K562 (cell line): ENCODE measurements at regions not wholly inside any gene's neighbourhood (a gene's known extent, or its start where the extent isn't known, plus 50 kb on each side); places are given as distances from the start of the nearest gene placed in this dataset.

Experiments
- ATAC-seq: fragments of 200-7000 bp; cut with Tn5 transposase; 3 replicates; pipeline ENCODE4 v1.9.1; 2020; ENCODE audit warnings: moderate library complexity
- BruUV-seq: library from RNA; stranded (reverse); fragments of 400-500 nt; replicated peaks from 2 replicates; lab custom pipeline; 2021; lab: Mats Ljungman, UMichigan
- CTCF ChIA-PET: fragments of 300-600 bp; formaldehyde crosslinking; extraction: SDS; loops from one replicate; lab custom pipeline; 2021; ENCODE audit warnings: low intra/inter-chr PET ratio; lab: Yijun Ruan, JAX
- POLR2A ChIA-PET: fragments of 300-600, 350-650 bp; sonication (Branson Sonifier 250); formaldehyde crosslinking; extraction: SDS; loops from one replicate; lab custom pipeline; 2021; ENCODE audit warnings: antibody characterized with exemption, inconsistent platforms; lab: Yijun Ruan, JAX
- DNase-seq, 4 experiments: peaks; one replicate each; pipeline versions ENCODE4 v3.0.0 to v3.0.0-alpha.2; 2011 to 2018; ENCODE audit warnings: low spot score in 3 of 4, mixed read lengths in 3 of 4; ENCODE audit errors: extremely low read depth in 1 of 4
- FAIRE-seq: peaks from 2 replicates; lab custom pipeline; 2011; peaks lifted over from hg19 to GRCh38; lab: Jason Lieb, UNC
- H2AFZ ChIP-seq: 2 replicates; pipeline ENCODE4 v1.6.0; 2011; ENCODE audit warnings: low read depth, low read length, control low read depth, inconsistent platforms
- H3K27ac ChIP-seq: fragments of 200-600 bp; 3 replicates; pipeline ENCODE4 v1.8.0; 2011; ENCODE audit warnings: low read depth, mild to moderate bottlenecking, control low read depth, inconsistent platforms, low read length, moderate library complexity, mixed read lengths; ENCODE audit errors: extremely low read depth
- H3K27me3 ChIP-seq, 2 experiments: fragments of 300-600 bp in 1 of 2; 2 replicates in 1 of 2; 3 replicates in 1 of 2; pipeline versions ENCODE4 v1.6.0 to v1.8.0; 2011; ENCODE audit warnings: inconsistent platforms in 2 of 2, low read length in 2 of 2, mild to moderate bottlenecking in 1 of 2, mixed read lengths in 1 of 2, moderate library complexity in 1 of 2; ENCODE audit not compliant: control insufficient read depth in 2 of 2, insufficient read depth in 2 of 2
- H3K36me3 ChIP-seq: fragments of 300-600 bp; 3 replicates; pipeline ENCODE4 v1.8.0; 2011; ENCODE audit warnings: mild to moderate bottlenecking, low read length, inconsistent platforms; ENCODE audit not compliant: control insufficient read depth, insufficient read depth
- H3K4me1 ChIP-seq, 2 experiments: fragments of 200-600 bp in 1 of 2; replicated peaks in 1 of 2; 2 replicates in 1 of 2; 3 replicates in 1 of 2; pipeline versions ENCODE4 v1.5.1 to v1.8.0; 2011; ENCODE audit warnings: inconsistent platforms in 2 of 2, low read length in 2 of 2, mild to moderate bottlenecking in 1 of 2, mixed read lengths in 1 of 2, moderate library complexity in 1 of 2; ENCODE audit not compliant: control insufficient read depth in 2 of 2, insufficient read depth in 2 of 2
- H3K4me2 ChIP-seq: 2 replicates; pipeline ENCODE4 v1.6.1; 2011; ENCODE audit warnings: low read length, control low read depth, inconsistent platforms, mixed read lengths; ENCODE audit not compliant: insufficient read depth
- H3K4me3 ChIP-seq: fragments of 200-600 bp; sonication (generic), shearing (Covaris generic); 2 replicates; pipeline ENCODE4 v1.5.1; 2016; ENCODE audit warnings: control low read depth, inconsistent platforms
- H3K79me2 ChIP-seq: fragments of 200-600 bp; 3 replicates; pipeline ENCODE4 v1.8.0; 2011; ENCODE audit warnings: low read length, inconsistent platforms; ENCODE audit not compliant: control insufficient read depth, insufficient read depth
- H3K9ac ChIP-seq, 2 experiments: 2 replicates each; pipeline versions ENCODE4 v1.6.0 to v1.6.1; 2011; ENCODE audit warnings: low read depth in 2 of 2, low read length in 2 of 2, control low read depth in 1 of 2, inconsistent platforms in 1 of 2, mild to moderate bottlenecking in 1 of 2, mixed read lengths in 1 of 2; ENCODE audit not compliant: insufficient read depth in 1 of 2
- H3K9me1 ChIP-seq: one replicate; pipeline ENCODE4 v1.6.0; 2011; ENCODE audit warnings: inconsistent platforms, mild to moderate bottlenecking, low read length, moderate library complexity; ENCODE audit not compliant: control insufficient read depth, insufficient read depth
- H3K9me3 ChIP-seq: replicated peaks from 2 replicates; pipeline ENCODE4 v1.5.1; 2011; ENCODE audit warnings: low read depth, low read length, inconsistent platforms; ENCODE audit not compliant: control insufficient read depth, insufficient read depth
- H4K20me1 ChIP-seq: replicated peaks from 2 replicates; pipeline ENCODE4 v1.6.1; 2011; ENCODE audit warnings: low read length, inconsistent platforms, mixed read lengths; ENCODE audit not compliant: control insufficient read depth, insufficient read depth
- ATF2 ChIP-seq: sonication (generic); formaldehyde crosslinking; IDR thresholded peaks from 2 replicates; pipeline ENCODE4 v1.8.1; 2022; ENCODE audit warnings: missing genetic modification reagents
- CBX8 ChIP-seq: fragments of 200-600 bp; sonication (generic); IDR thresholded peaks from 2 replicates; pipeline ENCODE4 v1.6.1; 2012; ENCODE audit warnings: borderline replicate concordance, mixed run types, low read depth, mild to moderate bottlenecking, moderate library complexity, mixed read lengths, low read length, control low read depth, inconsistent platforms; ENCODE audit not compliant: poor library complexity, severe bottlenecking; ENCODE audit errors: extremely low read depth
- ETS2 ChIP-seq: IDR thresholded peaks from 2 replicates; pipeline ENCODE4 v1.6.1; 2016; ENCODE audit warnings: borderline replicate concordance, missing genetic modification characterization, mild to moderate bottlenecking, moderate library complexity, missing compliant biosample characterization; ENCODE audit not compliant: poor library complexity, severe bottlenecking
- ETV1 ChIP-seq: fragments of 450-650 bp; conservative IDR thresholded peaks from 2 replicates; pipeline ENCODE4 v1.6.1; 2016; ENCODE audit warnings: missing genetic modification characterization, control low read depth, low read depth, missing compliant biosample characterization
- HMGN3 ChIP-seq: IDR thresholded peaks from 2 replicates; pipeline ENCODE4 v1.6.1; 2011; ENCODE audit warnings: borderline replicate concordance, low read depth, mild to moderate bottlenecking, mixed read lengths, low read length; ENCODE audit not compliant: insufficient read length; ENCODE audit errors: extremely low read depth
- RNF219 ChIP-seq: fragments of 250-450 bp; sonication (Bioruptor Pico); IDR thresholded peaks from 2 replicates; pipeline ENCODE4 v1.5.0; 2022; ENCODE audit warnings: mild to moderate bottlenecking
- SNRNP70 ChIP-seq: fragments of 200-400 bp; formaldehyde crosslinking; optimal IDR thresholded peaks from 2 replicates; pipeline ENCODE3; 2017; ENCODE audit warnings: low read depth, low read length
- TCF15 ChIP-seq: fragments of 250-450 bp; sonication (Bioruptor Pico); IDR thresholded peaks from 2 replicates; pipeline ENCODE4 v1.8.0; 2022; ENCODE audit warnings: moderate library complexity, mild to moderate bottlenecking, inconsistent platforms
- THRA ChIP-seq: fragments of 450-650 bp; IDR thresholded peaks from 2 replicates; pipeline ENCODE4 v1.6.1; 2017; ENCODE audit warnings: mild to moderate bottlenecking, moderate library complexity
- ZNF41 ChIP-seq: fragments of 250-450 bp; sonication (Bioruptor Pico); conservative IDR thresholded peaks from 2 replicates; pipeline ENCODE4 v1.4.0; 2020; ENCODE audit warnings: mild to moderate bottlenecking
- WGBS: fragments of 100-300 bp; shearing (Covaris generic); methylation state at CpG from one replicate; pipeline ENCODE4 v1.1.6; 2016; ENCODE audit warnings: low coverage, mixed read lengths; ENCODE audit not compliant: insufficient coverage; ENCODE audit errors: missing lambda C conversion rate; 5-methylcytosine and 5-hydroxymethylcytosine counted together
- in situ Hi-C: fragments of 300-500 bp; cut with MboI; formaldehyde crosslinking; loops from 4 replicates; pipeline ENCODE4 v1.15.0; 2018; ENCODE audit warnings: inconsistent platforms, mixed read lengths
- intact Hi-C: fragments of 100-400 bp; cut with micrococcal nuclease; formaldehyde crosslinking; loops from 2 replicates; pipeline ENCODE4 v1.14.2; 2022

- H3K4me1 ChIP-seq: no peaks in the 10 kb centered on the region; a peak in 1 of 5 replicates
- H3K9me1 ChIP-seq: no peaks in the 10 kb centered on the region
- 0% methylated on average over 6 of the region's 6 CpGs for WGBS
- no peak for ATAC-seq
- H3K9me3 ChIP-seq: no peaks in the 10 kb centered on the region
- H3K9ac ChIP-seq: no peak overlapping the region
- H3K27ac ChIP-seq: no peak overlapping the region
- no peaks in the 10 kb centered on the region for H3K79me2 ChIP-seq
- H3K27me3 ChIP-seq: peaks cover 2 to 36% of the 10 kb centered on the region in 2 experiments; a peak in 2 of 5 replicates
- POLR2A ChIA-PET: interaction anchor here (0.8 kb wide), 1 partner anchor 102 kb away, joined by 3 read pairs; no protein-coding TSS in a partner anchor
- no peaks in the 10 kb centered on the region for H4K20me1 ChIP-seq
- no peak overlapping the region for H2AFZ ChIP-seq
- CTCF ChIA-PET: no interaction called here
- intact Hi-C loops: no loop called here
- in situ Hi-C loops: no loop called here
- no peak overlapping the region for H3K4me3 ChIP-seq
- TF ChIP-seq ETV1 (no peak), RNF219 (CRISPR knock-in tag) (no peak), ZNF41 (CRISPR knock-in tag) (no peak), THRA (no peak), HMGN3 (no peak), SNRNP70 (no peak), ETS2 (tag) (no peak), ATF2 (no peak), CBX8 (no peak), TCF15 (CRISPR knock-in tag) (no peak)
- TF ChIP-seq, all 486 proteins: peak for 0
- no TSS peak for BruUV-seq
- FAIRE-seq (no peak), DNase-seq (no peak)
- no peaks in the 10 kb centered on the region for H3K36me3 ChIP-seq
- no peak overlapping the region for H3K4me2 ChIP-seq
These were observed 143.3 kb downstream of the KLF13 start for GRCh38 chr15:31469786-31470525.
